Neuronal stem cell (in vitro differentiated cells): ENCODE measurements at regions not wholly inside any gene's neighbourhood (a gene's known extent, or its start where the extent isn't known, plus 50 kb on each side); places are given as distances from the start of the nearest gene placed in this dataset.

Experiments
- DNase-seq: peaks from one replicate; pipeline ENCODE4 v3.0.0-alpha.2; 2013; ENCODE audit warnings: low spot score
- H2AFZ ChIP-seq: one replicate; pipeline ENCODE4 v1.6.1; 2013; ENCODE audit warnings: mild to moderate bottlenecking, low read length, inconsistent platforms
- H2AK5ac ChIP-seq: 2 replicates; pipeline ENCODE4 v1.6.1; 2013; ENCODE audit warnings: low read depth, mild to moderate bottlenecking, inconsistent platforms, low read length, moderate library complexity, mixed read lengths
- H2BK120ac ChIP-seq: 2 replicates; pipeline ENCODE4 v1.6.1; 2013; ENCODE audit warnings: low read depth, mild to moderate bottlenecking, inconsistent platforms, low read length, moderate library complexity, mixed read lengths
- H2BK12ac ChIP-seq: one replicate; pipeline ENCODE4 v1.6.1; 2013; ENCODE audit warnings: low read length, inconsistent platforms
- H2BK15ac ChIP-seq: 2 replicates; pipeline ENCODE4 v1.6.1; 2013; ENCODE audit warnings: mild to moderate bottlenecking, low read length, inconsistent platforms, mixed read lengths
- H2BK5ac ChIP-seq: one replicate; pipeline ENCODE4 v1.6.1; 2013; ENCODE audit warnings: inconsistent platforms, mild to moderate bottlenecking, low read length, moderate library complexity
- H3K14ac ChIP-seq: one replicate; pipeline ENCODE4 v1.6.1; 2013; ENCODE audit warnings: low read length, inconsistent platforms
- H3K18ac ChIP-seq: 2 replicates; pipeline ENCODE4 v1.6.1; 2013; ENCODE audit warnings: low read length, inconsistent platforms
- H3K23ac ChIP-seq: 2 replicates; pipeline ENCODE4 v1.6.1; 2013; ENCODE audit warnings: low read depth, mild to moderate bottlenecking, mixed read lengths, low read length, inconsistent platforms; ENCODE audit not compliant: poor library complexity
- H3K27ac ChIP-seq: replicated peaks from 3 replicates; pipeline ENCODE4 v1.5.1; 2013; ENCODE audit warnings: low read length, inconsistent platforms
- H3K27me3 ChIP-seq, 3 experiments: 2 replicates each; pipeline ENCODE4 v1.6.1; 2013; ENCODE audit warnings: low read length in 3 of 3, mild to moderate bottlenecking in 2 of 3, inconsistent platforms in 1 of 3, low read depth in 1 of 3, mixed read lengths in 1 of 3, moderate library complexity in 1 of 3; ENCODE audit not compliant: control insufficient read depth in 3 of 3, insufficient read depth in 3 of 3
- H3K36me3 ChIP-seq, 2 donors: replicated peaks in 1 of 2; 2 replicates each; pipeline ENCODE4 v1.6.1; 2013; ENCODE audit warnings: low read length in 2 of 2; ENCODE audit not compliant: control insufficient read depth in 2 of 2, insufficient read depth in 2 of 2
- H3K4ac ChIP-seq: 2 replicates; pipeline ENCODE4 v1.6.1; 2013; ENCODE audit warnings: inconsistent platforms, mild to moderate bottlenecking, low read length, moderate library complexity
- H3K4me1 ChIP-seq, 2 donors: 1 replicate in 1 of 2; 2 replicates in 1 of 2; pipeline ENCODE4 v1.6.1; 2013; ENCODE audit warnings: low read length in 2 of 2, low read depth in 1 of 2; ENCODE audit not compliant: control insufficient read depth in 2 of 2, insufficient read depth in 1 of 2
- H3K4me2 ChIP-seq: one replicate; pipeline ENCODE4 v1.6.1; 2013; ENCODE audit warnings: mild to moderate bottlenecking, low read length, inconsistent platforms; ENCODE audit not compliant: insufficient read depth, poor library complexity, severe bottlenecking
- H3K4me3 ChIP-seq, 2 donors: 2 replicates each; pipeline ENCODE4 v1.5.1; 2013; ENCODE audit warnings: low read length in 2 of 2, mild to moderate bottlenecking in 2 of 2, inconsistent platforms in 1 of 2, moderate library complexity in 1 of 2
- H3K79me1 ChIP-seq: one replicate; pipeline ENCODE4 v1.6.1; 2013; ENCODE audit warnings: low read depth, mild to moderate bottlenecking, inconsistent platforms, low read length, moderate library complexity
- H3K9ac ChIP-seq: one replicate; pipeline ENCODE4 v1.6.1; 2013; ENCODE audit warnings: mild to moderate bottlenecking, low read depth, low read length, inconsistent platforms; ENCODE audit not compliant: poor library complexity
- H3K9me3 ChIP-seq, 2 donors: replicated peaks in 1 of 2; 2 replicates each; pipeline versions ENCODE3 to v1.6.1; 2013; ENCODE audit warnings: low read length in 2 of 2, mild to moderate bottlenecking in 2 of 2, inconsistent platforms in 1 of 2, low read depth in 1 of 2, mixed read lengths in 1 of 2, moderate library complexity in 1 of 2; ENCODE audit not compliant: control insufficient read depth in 2 of 2, insufficient read depth in 1 of 2
- H4K8ac ChIP-seq: one replicate; pipeline ENCODE4 v1.6.1; 2013; ENCODE audit warnings: low read depth, mild to moderate bottlenecking, inconsistent platforms, low read length, moderate library complexity
- H4K91ac ChIP-seq: one replicate; pipeline ENCODE4 v1.6.1; 2013; ENCODE audit warnings: low read length, low read depth, mild to moderate bottlenecking, inconsistent platforms; ENCODE audit not compliant: poor library complexity
- WGBS, 2 donors: extraction: QIAGEN DNeasy Blood & Tissue Kit; methylation state at CpG; one replicate each; pipeline ENCODE4 v1.1.7; 2013; ENCODE audit warnings: missing lambda C conversion rate in 2 of 2, mixed read lengths in 1 of 2; ENCODE audit not compliant: insufficient read length in 2 of 2, insufficient replicate concordance in 1 of 2; ENCODE audit errors: extremely low coverage in 2 of 2; 5-methylcytosine and 5-hydroxymethylcytosine counted together

- Histone ChIP-seq H3K23ac (peak overlapping the region; percentile 75), H2BK12ac (no peak overlapping the region), H2AK5ac (peak overlapping the region; percentile 79), H3K4me1 (no peaks in the 10 kb centered on the region), H2BK120ac (no peak overlapping the region), H3K4me3 (no peak overlapping the region), H3K4ac (peak overlapping the region; percentile 5), H2BK15ac (no peak overlapping the region), H4K8ac (no peak overlapping the region), H2AFZ (no peak overlapping the region), H2BK5ac (peak overlapping the region; percentile 29), H3K4me2 (no peak overlapping the region), H4K91ac (no peak overlapping the region), H3K9me3 (no peaks in the 10 kb centered on the region), H3K14ac (peak overlapping the region; percentile 56), H3K27ac (no peak overlapping the region), H3K27me3 (no peaks in the 10 kb centered on the region), H3K9ac (no peak overlapping the region), H3K36me3 (no peaks in the 10 kb centered on the region), H3K79me1 (no peaks in the 10 kb centered on the region), H3K18ac (no peak overlapping the region)
- no peak for DNase-seq
- WGBS, 2 donors = no CpG with 5 or more reads among the region's 16 CpGs
Observed at GRCh38 chr4:65242156-65242846, 428.0 kb downstream of the EPHA5 start.

- DNase-seq = no peak
- no peak overlapping the region for H2BK12ac ChIP-seq
- no peak overlapping the region for H2BK15ac ChIP-seq
- no peaks in the 10 kb centered on the region for H3K36me3 ChIP-seq
- peak overlapping the region; percentile 75 for H3K23ac ChIP-seq
- peak overlapping the region; percentile 96 for H4K8ac ChIP-seq
- H3K4me2 ChIP-seq = peak overlapping the region; percentile 11
- no peak overlapping the region for H3K4me3 ChIP-seq
- no peaks in the 10 kb centered on the region for H3K9me3 ChIP-seq
- no peak overlapping the region for H2AK5ac ChIP-seq
- H2BK120ac ChIP-seq = no peak overlapping the region
- no peak overlapping the region for H3K9ac ChIP-seq
- H3K4ac ChIP-seq = no peak overlapping the region
- no peak overlapping the region for H3K27ac ChIP-seq
- no CpG with 5 or more reads among the region's 26 CpGs for WGBS, 2 donors
- H2AFZ ChIP-seq = no peak overlapping the region
- H2BK5ac ChIP-seq = no peak overlapping the region
- H3K14ac ChIP-seq = peak overlapping the region; percentile 89
- H3K18ac ChIP-seq = no peak overlapping the region
- H4K91ac ChIP-seq = no peak overlapping the region
- H3K79me1 ChIP-seq = no peaks in the 10 kb centered on the region
- H3K4me1 ChIP-seq = no peaks in the 10 kb centered on the region
- H3K27me3 ChIP-seq = no peaks in the 10 kb centered on the region
Observed at GRCh38 chr4:65241257-65241997, 428.9 kb downstream of the EPHA5 start.

- no peak overlapping the region for H3K4me2 ChIP-seq
- H3K23ac ChIP-seq = no peak overlapping the region
- H3K14ac ChIP-seq = no peak overlapping the region
- H2BK15ac ChIP-seq = no peak overlapping the region
- H3K36me3 ChIP-seq = no peaks in the 10 kb centered on the region
- no peak overlapping the region for H4K91ac ChIP-seq
- H3K4ac ChIP-seq = no peak overlapping the region
- H3K27me3 ChIP-seq = no peaks in the 10 kb centered on the region
- no peak for DNase-seq
- H2AFZ ChIP-seq = no peak overlapping the region
- H2BK120ac ChIP-seq = no peak overlapping the region
- no peak overlapping the region for H2AK5ac ChIP-seq
- H4K8ac ChIP-seq = no peak overlapping the region
- H2BK5ac ChIP-seq = no peak overlapping the region
- no peak overlapping the region for H3K27ac ChIP-seq
- H3K18ac ChIP-seq = no peak overlapping the region
- H3K4me3 ChIP-seq = no peak overlapping the region
- no peak overlapping the region for H3K9ac ChIP-seq
- no peak overlapping the region for H2BK12ac ChIP-seq
- no peaks in the 10 kb centered on the region for H3K4me1 ChIP-seq
- no peaks in the 10 kb centered on the region for H3K79me1 ChIP-seq
- H3K9me3 ChIP-seq = no peaks in the 10 kb centered on the region
- no CpG with 5 or more reads among the region's 2 CpGs for WGBS, 2 donors
Observed at GRCh38 chr4:65234061-65234460, 436.2 kb downstream of the EPHA5 start.

- Histone ChIP-seq H3K4me3 (no peak overlapping the region), H2BK15ac (no peak overlapping the region), H3K23ac (no peak overlapping the region), H4K8ac (no peak overlapping the region), H4K91ac (no peak overlapping the region), H2AFZ (no peak overlapping the region), H3K4ac (no peak overlapping the region), H3K36me3 (no peaks in the 10 kb centered on the region), H3K9ac (no peak overlapping the region), H2BK120ac (no peak overlapping the region), H3K79me1 (no peaks in the 10 kb centered on the region), H3K18ac (no peak overlapping the region), H3K27me3 (no peaks in the 10 kb centered on the region), H3K9me3 (no peaks in the 10 kb centered on the region), H2BK12ac (no peak overlapping the region), H3K4me2 (no peak overlapping the region), H3K27ac (no peak overlapping the region), H2BK5ac (no peak overlapping the region), H3K4me1 (no peaks in the 10 kb centered on the region), H2AK5ac (no peak overlapping the region), H3K14ac (no peak overlapping the region)
- no peak for DNase-seq
Observed at GRCh38 chr4:65227628-65228027, 442.7 kb downstream of the EPHA5 start.
